HG02885 (cell line): ENCODE measurements at regions not wholly inside any gene's neighbourhood (a gene's known extent, or its start where the extent isn't known, plus 50 kb on each side); places are given as distances from the start of the nearest gene placed in this dataset.

Source experiments
- ATAC-seq: cut with Tn5 transposase; IDR thresholded peaks from one replicate; pipeline ENCODE4 v1.9.1; 2021; ENCODE audit warnings: mild to moderate bottlenecking; ENCODE audit not compliant: unreplicated experiment, poor library complexity

DNA sequence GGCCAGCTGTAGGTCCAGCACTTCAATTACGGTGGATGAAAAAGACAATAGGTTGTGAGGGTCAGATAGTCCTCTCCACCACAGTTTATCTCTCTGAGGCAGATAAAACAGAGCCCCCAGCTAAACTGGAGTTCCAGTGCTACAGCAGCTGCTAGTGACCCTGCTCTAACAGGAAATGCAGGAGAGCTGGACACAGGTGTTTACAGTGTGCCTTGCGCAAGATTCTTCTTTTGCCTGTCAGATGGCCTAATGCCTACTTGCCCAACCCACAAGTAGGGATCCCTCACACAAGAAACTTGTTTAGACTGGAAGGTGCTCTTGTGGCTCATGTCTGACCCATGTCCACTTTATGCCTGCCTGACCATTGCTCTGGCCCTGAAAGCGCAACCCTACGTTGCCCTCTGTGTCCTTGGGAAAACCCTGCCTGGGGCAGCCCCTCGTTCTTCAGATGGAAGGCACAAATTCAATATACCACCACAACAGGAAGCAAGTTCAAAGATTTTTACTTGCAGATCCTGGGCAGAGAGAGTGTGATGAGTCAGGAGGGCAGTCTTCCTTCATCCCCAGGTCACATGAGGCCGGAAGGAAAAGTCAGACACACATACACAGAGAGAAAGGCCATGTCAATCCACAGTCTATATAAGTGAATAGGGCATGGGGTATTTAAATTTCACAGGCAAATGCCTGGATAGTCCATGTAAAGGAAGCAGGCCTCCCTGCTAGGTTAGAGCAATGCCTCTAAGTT is 105.1 kb upstream of the ADGRL3 start:
- ATAC-seq: no peak

DNA sequence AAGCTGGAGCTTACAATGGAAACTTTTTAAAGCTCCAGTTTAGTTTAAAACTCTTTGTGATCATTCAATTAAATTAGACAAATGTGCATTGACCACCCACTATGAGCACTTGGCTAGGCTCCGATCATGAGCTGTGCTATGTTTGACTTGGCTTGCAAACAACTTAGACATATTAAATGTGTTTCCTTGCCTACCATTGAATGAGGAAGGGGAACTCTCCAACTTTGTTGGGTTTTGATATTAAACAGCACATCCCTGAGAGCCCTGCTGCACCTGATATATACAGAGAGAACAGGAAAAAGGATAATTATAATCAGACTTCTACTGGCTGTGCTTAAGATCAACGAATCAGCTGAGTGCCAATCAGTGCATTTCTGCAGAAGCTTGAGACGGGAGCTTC is 71.4 kb upstream of the ADGRL3 start:
- no peak for ATAC-seq

DNA sequence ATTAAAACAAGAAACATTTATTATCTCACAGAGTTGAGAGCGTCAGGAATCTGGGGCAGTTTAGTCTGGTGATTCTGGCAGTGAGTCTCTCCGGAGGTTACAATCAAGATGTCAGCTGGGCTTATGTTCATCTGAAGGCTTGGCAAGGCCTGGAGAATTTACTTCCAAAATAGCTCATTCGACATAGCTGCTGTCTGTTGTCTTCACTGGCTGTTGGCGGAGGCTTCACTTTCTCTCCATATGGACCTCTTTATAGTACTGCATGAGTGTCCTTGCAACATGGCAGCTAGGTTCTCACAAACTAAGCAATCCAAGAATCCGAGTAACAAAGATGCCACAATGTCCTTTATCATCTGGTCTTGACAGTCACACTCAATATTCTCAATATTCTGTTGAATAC is 70.2 kb upstream of the ADGRL3 start:
- ATAC-seq: no peak

DNA sequence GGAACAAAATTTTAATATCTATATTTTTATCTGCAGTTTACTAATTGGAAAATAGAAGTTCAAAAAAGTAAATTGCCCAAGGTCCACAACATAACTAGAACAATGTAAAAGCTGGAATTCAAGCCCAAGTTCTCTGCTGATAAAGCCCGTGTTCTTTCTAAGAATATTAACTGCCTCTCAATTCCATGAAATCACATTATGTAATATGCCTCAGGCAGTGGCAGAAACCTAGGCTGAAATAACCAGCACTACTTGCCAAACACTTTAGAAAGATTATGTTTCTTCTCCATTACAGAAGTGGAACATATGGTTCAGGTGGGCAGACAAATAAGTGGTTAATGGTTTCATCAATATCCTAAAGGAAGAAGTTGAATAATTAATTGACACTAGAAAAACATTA is 56.7 kb upstream of the ADGRL3 start:
- ATAC-seq: no peak

DNA sequence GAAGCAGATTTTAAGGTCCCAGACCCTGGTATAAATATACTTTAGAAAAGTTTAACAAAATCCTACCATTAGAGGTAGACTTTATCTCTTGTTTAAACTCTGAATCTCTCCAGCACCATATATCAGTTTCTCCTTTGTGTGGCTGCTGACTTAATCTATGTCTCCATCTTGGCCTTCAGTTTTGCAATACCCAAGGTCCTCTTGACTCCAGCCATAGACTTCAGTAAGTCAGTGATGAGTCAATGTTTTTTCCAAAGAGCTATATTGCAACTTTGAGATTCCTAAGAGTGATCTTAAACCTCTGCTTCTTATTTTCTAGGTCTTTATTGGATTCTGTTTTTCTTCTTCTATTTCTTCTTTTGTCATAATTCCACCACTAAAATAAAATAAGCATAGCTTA is 50.8 kb upstream of the ADGRL3 start:
- no peak for ATAC-seq
